HG02588 (cell line): ENCODE measurements at regions not wholly inside any gene's neighbourhood (a gene's known extent, or its start where the extent isn't known, plus 50 kb on each side); places are given as distances from the start of the nearest gene placed in this dataset.

Experiments
- ATAC-seq: cut with Tn5 transposase; IDR thresholded peaks from one replicate; pipeline ENCODE4 v1.9.1; 2021; ENCODE audit warnings: mild to moderate bottlenecking, moderate library complexity; ENCODE audit not compliant: unreplicated experiment

- ATAC-seq = no peak
Observed at GRCh38 chr1:193736507-193736906, 550.1 kb upstream of the B3GALT2 start.

- ATAC-seq = no peak
Observed at GRCh38 chr1:193733674-193734073, 547.3 kb upstream of the B3GALT2 start.

GRCh38 chr1:193730017-193730416 is 543.6 kb upstream of the B3GALT2 start:
- no peak for ATAC-seq

- ATAC-seq = no peak
Observed at GRCh38 chr1:193729429-193729828, 543.0 kb upstream of the B3GALT2 start.

GRCh38 chr1:193727850-193728249 is 541.4 kb upstream of the B3GALT2 start:
- no peak for ATAC-seq

GRCh38 chr1:193726722-193727121 is 540.3 kb upstream of the B3GALT2 start:
- no peak for ATAC-seq

- ATAC-seq = no peak
Observed at GRCh38 chr1:193712392-193712791, 526.0 kb upstream of the B3GALT2 start.

GRCh38 chr1:193709607-193710006 is 523.2 kb upstream of the B3GALT2 start:
- ATAC-seq = no peak

- no peak for ATAC-seq
Observed at GRCh38 chr1:193707271-193708021, 521.0 kb upstream of the B3GALT2 start.

GRCh38 chr1:193706766-193707165 is 520.4 kb upstream of the B3GALT2 start:
- ATAC-seq = no peak

- no peak for ATAC-seq
Observed at GRCh38 chr1:193705554-193705981, 519.2 kb upstream of the B3GALT2 start.

GRCh38 chr1:193703655-193704054 is 517.2 kb upstream of the B3GALT2 start:
- no peak for ATAC-seq

GRCh38 chr1:193703121-193703520 is 516.7 kb upstream of the B3GALT2 start:
- ATAC-seq = no peak

- ATAC-seq = no peak
Observed at GRCh38 chr1:193701759-193702158, 515.3 kb upstream of the B3GALT2 start.

GRCh38 chr1:193700710-193701355 is 514.4 kb upstream of the B3GALT2 start:
- no peak for ATAC-seq

GRCh38 chr1:193699261-193699660 is 512.8 kb upstream of the B3GALT2 start:
- no peak for ATAC-seq

- ATAC-seq = no peak
Observed at GRCh38 chr1:193697776-193698175, 511.4 kb upstream of the B3GALT2 start.

- ATAC-seq = no peak
Observed at GRCh38 chr1:193697115-193697762, 510.8 kb upstream of the B3GALT2 start.

- ATAC-seq = no peak
Observed at GRCh38 chr1:193694741-193695140, 508.3 kb upstream of the B3GALT2 start.

GRCh38 chr1:193685986-193686385 is 499.6 kb upstream of the B3GALT2 start:
- no peak for ATAC-seq

- no peak for ATAC-seq
Observed at GRCh38 chr1:193681422-193681821, 495.0 kb upstream of the B3GALT2 start.

- ATAC-seq = no peak
Observed at GRCh38 chr1:193680924-193681316, 494.5 kb upstream of the B3GALT2 start.
